ENCODE measurements at regions not wholly inside any gene's neighbourhood (a gene's known extent, or its start where the extent isn't known, plus 50 kb on each side); places are given as distances from the start of the nearest gene placed in this dataset.

DNA sequence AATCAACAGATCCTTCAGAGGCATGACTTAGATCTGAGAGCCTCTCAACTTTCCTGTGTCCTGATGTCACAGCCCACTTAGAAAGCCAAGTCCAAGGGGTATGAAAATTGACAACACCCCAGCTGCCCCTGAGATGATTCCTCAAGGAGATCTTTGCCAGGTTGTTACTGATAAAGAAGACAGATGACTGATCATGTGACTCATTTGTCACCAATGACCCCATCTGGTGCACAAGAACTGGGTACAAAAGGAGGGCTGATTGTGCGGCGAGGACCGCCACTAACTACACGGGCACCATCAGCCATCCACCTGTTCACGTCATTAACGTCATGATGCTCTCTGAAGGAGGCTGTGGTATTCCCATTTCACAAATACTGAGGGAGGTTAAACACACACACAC, 583.2 kb upstream of the KLF4 start:
- no peaks in the 10 kb centered on the region for H3K36me3 ChIP-seq (ENCODE audit: insufficient read depth, low read length)
- no peak overlapping the region for H3K9ac ChIP-seq (ENCODE audit: low read depth, low read length, poor library complexity, severe bottlenecking)
- H3K9me2 ChIP-seq (replicated peaks; ENCODE audit: low read depth, low read length): no peaks in the 10 kb centered on the region
- no peaks in the 10 kb centered on the region for H4K20me1 ChIP-seq (ENCODE audit: insufficient read depth, low read length, poor library complexity, severe bottlenecking)
- no peaks in the 10 kb centered on the region for H3F3A ChIP-seq (ENCODE audit: low read depth)
- H3K9me3 ChIP-seq (ENCODE audit: insufficient read depth, low read depth, low read length): no peaks in the 10 kb centered on the region
- H3K4me2 ChIP-seq (ENCODE audit: low read depth, low read length, poor library complexity, severe bottlenecking): no peak overlapping the region
- H3K27me3 ChIP-seq (ENCODE audit: insufficient read depth, low read length, poor library complexity, severe bottlenecking): no peaks in the 10 kb centered on the region
- no peak overlapping the region for H3K4me3 ChIP-seq (ENCODE audit: low read length, poor library complexity, severe bottlenecking)
- TF ChIP-seq, protein P1, sequence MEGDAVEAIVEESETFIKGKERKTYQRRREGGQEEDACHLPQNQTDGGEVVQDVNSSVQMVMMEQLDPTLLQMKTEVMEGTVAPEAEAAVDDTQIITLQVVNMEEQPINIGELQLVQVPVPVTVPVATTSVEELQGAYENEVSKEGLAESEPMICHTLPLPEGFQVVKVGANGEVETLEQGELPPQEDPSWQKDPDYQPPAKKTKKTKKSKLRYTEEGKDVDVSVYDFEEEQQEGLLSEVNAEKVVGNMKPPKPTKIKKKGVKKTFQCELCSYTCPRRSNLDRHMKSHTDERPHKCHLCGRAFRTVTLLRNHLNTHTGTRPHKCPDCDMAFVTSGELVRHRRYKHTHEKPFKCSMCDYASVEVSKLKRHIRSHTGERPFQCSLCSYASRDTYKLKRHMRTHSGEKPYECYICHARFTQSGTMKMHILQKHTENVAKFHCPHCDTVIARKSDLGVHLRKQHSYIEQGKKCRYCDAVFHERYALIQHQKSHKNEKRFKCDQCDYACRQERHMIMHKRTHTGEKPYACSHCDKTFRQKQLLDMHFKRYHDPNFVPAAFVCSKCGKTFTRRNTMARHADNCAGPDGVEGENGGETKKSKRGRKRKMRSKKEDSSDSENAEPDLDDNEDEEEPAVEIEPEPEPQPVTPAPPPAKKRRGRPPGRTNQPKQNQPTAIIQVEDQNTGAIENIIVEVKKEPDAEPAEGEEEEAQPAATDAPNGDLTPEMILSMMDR (conservative IDR thresholded peaks at IDR 0.05; ENCODE audit: low read length): no peak
- no peak for TF ChIP-seq EZH2phosphoT487 (IDR thresholded peaks at IDR 0.05; ENCODE audit: borderline replicate concordance)
- H3K79me2 ChIP-seq (ENCODE audit: insufficient read depth, low read length): no peaks in the 10 kb centered on the region
- H2AFZ ChIP-seq (ENCODE audit: low read length): no peak overlapping the region
- no peaks in the 10 kb centered on the region for H3K4me1 ChIP-seq (ENCODE audit: insufficient read depth, low read length, poor library complexity, severe bottlenecking)

- no peaks in the 10 kb centered on the region for H3K9me3 ChIP-seq (ENCODE audit: insufficient read depth, low read depth, low read length)
- no peak for TF ChIP-seq EZH2phosphoT487 (IDR thresholded peaks at IDR 0.05; ENCODE audit: borderline replicate concordance)
- TF ChIP-seq, protein P1 (conservative IDR thresholded peaks at IDR 0.05; ENCODE audit: low read length): no peak
Measured at GRCh38 chr9:108070861-108071260, 581.3 kb upstream of the KLF4 start.

GRCh38 chr9:108069991-108070390, 580.4 kb upstream of the KLF4 start:
- H3F3A ChIP-seq (ENCODE audit: low read depth): no peaks in the 10 kb centered on the region
- H3K4me3 ChIP-seq (ENCODE audit: low read length, poor library complexity, severe bottlenecking): no peak overlapping the region
- no peaks in the 10 kb centered on the region for H4K20me1 ChIP-seq (ENCODE audit: insufficient read depth, low read length, poor library complexity, severe bottlenecking)
- H3K9me2 ChIP-seq (replicated peaks; ENCODE audit: low read depth, low read length): no peaks in the 10 kb centered on the region
- H3K4me2 ChIP-seq (ENCODE audit: low read depth, low read length, poor library complexity, severe bottlenecking): no peak overlapping the region
- no peaks in the 10 kb centered on the region for H3K27me3 ChIP-seq (ENCODE audit: insufficient read depth, low read length, poor library complexity, severe bottlenecking)
- no peaks in the 10 kb centered on the region for H3K9me3 ChIP-seq (ENCODE audit: insufficient read depth, low read depth, low read length)
- no peak overlapping the region for H3K9ac ChIP-seq (ENCODE audit: low read depth, low read length, poor library complexity, severe bottlenecking)
- no peaks in the 10 kb centered on the region for H3K79me2 ChIP-seq (ENCODE audit: insufficient read depth, low read length)
- no peaks in the 10 kb centered on the region for H3K4me1 ChIP-seq (ENCODE audit: insufficient read depth, low read length, poor library complexity, severe bottlenecking)
- no peak for TF ChIP-seq EZH2phosphoT487 (IDR thresholded peaks at IDR 0.05; ENCODE audit: borderline replicate concordance)
- TF ChIP-seq, protein P1 (conservative IDR thresholded peaks at IDR 0.05; ENCODE audit: low read length): no peak
- H2AFZ ChIP-seq (ENCODE audit: low read length): no peak overlapping the region
- no peaks in the 10 kb centered on the region for H3K36me3 ChIP-seq (ENCODE audit: insufficient read depth, low read length)

More at GRCh38 chr9:108070861-108071260, 581.3 kb upstream of the KLF4 start:
- no peak overlapping the region for H2AFZ ChIP-seq (ENCODE audit: low read length)
- no peaks in the 10 kb centered on the region for H3K79me2 ChIP-seq (ENCODE audit: insufficient read depth, low read length)
- H3K9me2 ChIP-seq (replicated peaks; ENCODE audit: low read depth, low read length): no peaks in the 10 kb centered on the region
- no peak overlapping the region for H3K4me2 ChIP-seq (ENCODE audit: low read depth, low read length, poor library complexity, severe bottlenecking)
- H3K36me3 ChIP-seq (ENCODE audit: insufficient read depth, low read length): no peaks in the 10 kb centered on the region
- H3K27me3 ChIP-seq (ENCODE audit: insufficient read depth, low read length, poor library complexity, severe bottlenecking): no peaks in the 10 kb centered on the region
- no peaks in the 10 kb centered on the region for H3F3A ChIP-seq (ENCODE audit: low read depth)
- no peaks in the 10 kb centered on the region for H3K4me1 ChIP-seq (ENCODE audit: insufficient read depth, low read length, poor library complexity, severe bottlenecking)
- H3K4me3 ChIP-seq (ENCODE audit: low read length, poor library complexity, severe bottlenecking): no peak overlapping the region
- no peak overlapping the region for H3K9ac ChIP-seq (ENCODE audit: low read depth, low read length, poor library complexity, severe bottlenecking)
- H4K20me1 ChIP-seq (ENCODE audit: insufficient read depth, low read length, poor library complexity, severe bottlenecking): no peaks in the 10 kb centered on the region

All from Loucy (cell line).